Fibroblast of lung (primary cell): ENCODE measurements at regions not wholly inside any gene's neighbourhood (a gene's known extent, or its start where the extent isn't known, plus 50 kb on each side); places are given as distances from the start of the nearest gene placed in this dataset.

Experiments used
- DNase-seq, 2 donors: peaks; one replicate each; pipeline versions ENCODE4 v3.0.0 to v3.0.0-alpha.2; 2010; ENCODE audit warnings: low read depth in 2 of 2
- H2AFZ ChIP-seq: 2 replicates; pipeline ENCODE4 v1.5.1; 2012; ENCODE audit warnings: low read length, control low read depth, inconsistent platforms
- H3K27ac ChIP-seq: 2 replicates; pipeline ENCODE4 v1.5.1; 2011; ENCODE audit warnings: low read length, control low read depth; ENCODE audit not compliant: insufficient read depth
- H3K27me3 ChIP-seq: 2 replicates; pipeline ENCODE4 v1.5.1; 2011; ENCODE audit warnings: mild to moderate bottlenecking, low read length; ENCODE audit not compliant: control insufficient read depth, insufficient read depth
- H3K36me3 ChIP-seq: 2 replicates; pipeline ENCODE4 v1.5.1; 2011; ENCODE audit warnings: low read length; ENCODE audit not compliant: control insufficient read depth, insufficient read depth
- H3K4me1 ChIP-seq: 2 replicates; pipeline ENCODE4 v1.5.1; 2011; ENCODE audit warnings: low read length; ENCODE audit not compliant: control insufficient read depth, insufficient read depth; ENCODE audit errors: extremely low read depth
- H3K4me2 ChIP-seq: 2 replicates; pipeline ENCODE4 v1.5.1; 2011; ENCODE audit warnings: low read length, control low read depth; ENCODE audit not compliant: insufficient read depth; ENCODE audit errors: extremely low read depth
- H3K4me3 ChIP-seq, 4 experiments: fragments of 200-600 bp in 1 of 4; sonication (generic) in 1 of 4; replicated peaks in 1 of 4; 2 replicates each; pipeline ENCODE4 v1.5.1; 2011 to 2016; ENCODE audit warnings: low read length in 4 of 4, low read depth in 3 of 4, mild to moderate bottlenecking in 3 of 4, control low read depth in 2 of 4, inconsistent platforms in 1 of 4, mixed read lengths in 1 of 4; ENCODE audit not compliant: insufficient read depth in 1 of 4; ENCODE audit errors: control extremely low read depth in 1 of 4
- H3K79me2 ChIP-seq: 2 replicates; pipeline ENCODE4 v1.5.1; 2012; ENCODE audit warnings: mild to moderate bottlenecking, low read length, inconsistent platforms; ENCODE audit not compliant: control insufficient read depth, insufficient read depth
- H3K9ac ChIP-seq: 2 replicates; pipeline ENCODE4 v1.5.1; 2011; ENCODE audit warnings: mild to moderate bottlenecking, low read length, control low read depth; ENCODE audit not compliant: insufficient read depth
- H3K9me3 ChIP-seq: 2 replicates; pipeline ENCODE4 v1.5.1; 2012; ENCODE audit warnings: low read depth, low read length; ENCODE audit not compliant: control insufficient read depth, insufficient read depth
- H4K20me1 ChIP-seq: 2 replicates; pipeline ENCODE4 v1.5.1; 2011; ENCODE audit warnings: low read length; ENCODE audit not compliant: control insufficient read depth, insufficient read depth; ENCODE audit errors: extremely low read depth
- CTCF ChIP-seq, 2 donors: IDR thresholded peaks in 1 of 2; conservative IDR thresholded peaks in 1 of 2; 1 replicate in 1 of 2; 2 replicates in 1 of 2; pipeline ENCODE4 v1.5.1; 2011 to 2012; ENCODE audit warnings: low read length in 2 of 2, control low read depth in 1 of 2, inconsistent platforms in 1 of 2, low read depth in 1 of 2, mild to moderate bottlenecking in 1 of 2
- EZH2 ChIP-seq: IDR thresholded peaks from 2 replicates; pipeline ENCODE4 v1.5.1; 2012; ENCODE audit warnings: low read length, control low read depth, mild to moderate bottlenecking; ENCODE audit errors: missing control alignments

- DNase-seq, result no peak
- no peak overlapping the region for H3K27ac ChIP-seq
- no peaks in the 10 kb centered on the region for H3K36me3 ChIP-seq
- no peaks in the 10 kb centered on the region for H3K79me2 ChIP-seq
- H3K27me3 ChIP-seq, result no peaks in the 10 kb centered on the region
- no peak for TF ChIP-seq EZH2
- TF ChIP-seq CTCF (conservative IDR thresholded peaks at IDR 0.05 in 1 of 2, IDR thresholded peaks at IDR 0.05 in 1 of 2; ENCODE audit: low read depth in 1 of 2, low read length in 2 of 2), result no peak
- no peak overlapping the region for H3K4me2 ChIP-seq
- no peaks in the 10 kb centered on the region for H3K4me1 ChIP-seq
- H3K9ac ChIP-seq, result no peak overlapping the region
- H3K9me3 ChIP-seq, result no peaks in the 10 kb centered on the region
- H2AFZ ChIP-seq, result no peak overlapping the region
- H4K20me1 ChIP-seq, result no peaks in the 10 kb centered on the region
- H3K4me3 ChIP-seq, result no peak overlapping the region
Observed at GRCh38 chr2:199682001-199682400, 169.0 kb downstream of the FTCDNL1 start.

GRCh38 chr2:199680482-199680881 is 170.5 kb downstream of the FTCDNL1 start:
- Histone ChIP-seq H3K79me2 (no peaks in the 10 kb centered on the region), H3K27me3 (no peaks in the 10 kb centered on the region)
- no peak for DNase-seq

GRCh38 chr2:199679883-199680282 is 171.1 kb downstream of the FTCDNL1 start:
- no peak for DNase-seq
- Histone ChIP-seq H3K4me3 (no peak overlapping the region), H3K4me1 (no peaks in the 10 kb centered on the region), H3K9ac (no peak overlapping the region), H3K36me3 (no peaks in the 10 kb centered on the region), H2AFZ (no peak overlapping the region), H4K20me1 (no peaks in the 10 kb centered on the region), H3K27ac (no peak overlapping the region), H3K79me2 (no peaks in the 10 kb centered on the region), H3K9me3 (no peaks in the 10 kb centered on the region), H3K27me3 (no peaks in the 10 kb centered on the region), H3K4me2 (no peak overlapping the region)
- TF ChIP-seq CTCF (conservative IDR thresholded peaks at IDR 0.05 in 1 of 2, IDR thresholded peaks at IDR 0.05 in 1 of 2; ENCODE audit: low read depth in 1 of 2, low read length in 2 of 2), result no peak
- no peak for TF ChIP-seq EZH2

More at GRCh38 chr2:199680482-199680881, 170.5 kb downstream of the FTCDNL1 start:
- no peak overlapping the region for H3K9ac ChIP-seq
- no peak overlapping the region for H3K4me2 ChIP-seq
- H3K9me3 ChIP-seq, result no peaks in the 10 kb centered on the region
- no peaks in the 10 kb centered on the region for H3K4me1 ChIP-seq
- no peaks in the 10 kb centered on the region for H4K20me1 ChIP-seq
- no peak overlapping the region for H2AFZ ChIP-seq
- TF ChIP-seq CTCF (conservative IDR thresholded peaks at IDR 0.05 in 1 of 2, IDR thresholded peaks at IDR 0.05 in 1 of 2; ENCODE audit: low read depth in 1 of 2, low read length in 2 of 2) (no peak), EZH2 (no peak)
- H3K27ac ChIP-seq, result no peak overlapping the region
- no peak overlapping the region for H3K4me3 ChIP-seq
- H3K36me3 ChIP-seq, result no peaks in the 10 kb centered on the region
